H9 (cell line): ENCODE measurements at regions not wholly inside any gene's neighbourhood (a gene's known extent, or its start where the extent isn't known, plus 50 kb on each side); places are given as distances from the start of the nearest gene placed in this dataset.

Experiments used
- DNase-seq: peaks from one replicate; pipeline ENCODE4 v3.0.0-alpha.2; 2017
- H2AFZ ChIP-seq: one replicate; pipeline ENCODE4 v1.6.1; 2013; ENCODE audit warnings: mild to moderate bottlenecking, low read length, control low read depth, moderate library complexity
- H2AK5ac ChIP-seq: 2 replicates; pipeline ENCODE4 v1.6.1; 2013; ENCODE audit warnings: low read length, control low read depth, mixed read lengths; ENCODE audit not compliant: insufficient read length
- H2BK120ac ChIP-seq: one replicate; pipeline ENCODE4 v1.6.1; 2013; ENCODE audit warnings: low read depth, mild to moderate bottlenecking, low read length, control low read depth, inconsistent platforms; ENCODE audit not compliant: poor library complexity, severe bottlenecking
- H2BK12ac ChIP-seq: 2 replicates; pipeline ENCODE4 v1.6.1; 2013; ENCODE audit warnings: low read length, control low read depth, mixed read lengths, low read depth; ENCODE audit not compliant: insufficient read length
- H2BK15ac ChIP-seq: 2 replicates; pipeline ENCODE4 v1.6.1; 2013; ENCODE audit warnings: low read depth, low read length, control low read depth
- H2BK20ac ChIP-seq: one replicate; pipeline ENCODE4 v1.6.1; 2013; ENCODE audit warnings: low read depth, mild to moderate bottlenecking, low read length, control low read depth, inconsistent platforms; ENCODE audit not compliant: poor library complexity, severe bottlenecking
- H2BK5ac ChIP-seq: 2 replicates; pipeline ENCODE4 v1.6.1; 2013; ENCODE audit warnings: low read length, control low read depth, mixed read lengths; ENCODE audit not compliant: insufficient read length
- H3K14ac ChIP-seq: 2 replicates; pipeline ENCODE4 v1.6.1; 2013; ENCODE audit warnings: low read length, control low read depth; ENCODE audit not compliant: insufficient read depth
- H3K18ac ChIP-seq: 2 replicates; pipeline ENCODE4 v1.6.1; 2013; ENCODE audit warnings: low read depth, mild to moderate bottlenecking, mixed read lengths, low read length, control low read depth; ENCODE audit not compliant: insufficient read length
- H3K23ac ChIP-seq: 2 replicates; pipeline ENCODE4 v1.6.1; 2013; ENCODE audit warnings: low read length, control low read depth, mixed read lengths, low read depth; ENCODE audit not compliant: insufficient read length
- H3K23me2 ChIP-seq: 2 replicates; pipeline ENCODE4 v1.6.1; 2013; ENCODE audit warnings: low read depth, mild to moderate bottlenecking, mixed read lengths, low read length, control low read depth; ENCODE audit not compliant: insufficient read length, poor library complexity, severe bottlenecking
- H3K27ac ChIP-seq: 2 replicates; pipeline ENCODE4 v1.5.1; 2013; ENCODE audit warnings: low read length, control low read depth, mixed read lengths, low read depth; ENCODE audit not compliant: insufficient read length
- H3K27me3 ChIP-seq: 2 replicates; pipeline ENCODE4 v1.6.1; 2013; ENCODE audit warnings: low read length, control low read depth, inconsistent platforms; ENCODE audit not compliant: insufficient read depth
- H3K4ac ChIP-seq: 2 replicates; pipeline ENCODE4 v1.6.1; 2013; ENCODE audit warnings: low read depth, mild to moderate bottlenecking, control low read depth, inconsistent platforms, low read length, moderate library complexity
- H3K4me1 ChIP-seq: 2 replicates; pipeline ENCODE4 v1.6.1; 2013; ENCODE audit warnings: low read length, control low read depth, inconsistent platforms; ENCODE audit not compliant: insufficient read depth
- H3K4me2 ChIP-seq: 2 replicates; pipeline ENCODE4 v1.6.1; 2013; ENCODE audit warnings: low read length, control low read depth, mixed read lengths; ENCODE audit not compliant: insufficient read length, insufficient read depth
- H3K56ac ChIP-seq: 2 replicates; pipeline ENCODE4 v1.6.1; 2013; ENCODE audit warnings: low read depth, mild to moderate bottlenecking, mixed read lengths, low read length, control low read depth; ENCODE audit not compliant: insufficient read length
- H3K79me1 ChIP-seq: 2 replicates; pipeline ENCODE4 v1.6.1; 2013; ENCODE audit warnings: low read depth, mild to moderate bottlenecking, moderate library complexity, low read length, control low read depth, inconsistent platforms; ENCODE audit not compliant: insufficient read depth, poor library complexity, severe bottlenecking
- H3K79me2 ChIP-seq: 2 replicates; pipeline ENCODE4 v1.6.1; 2013; ENCODE audit warnings: low read length, control low read depth, inconsistent platforms; ENCODE audit not compliant: insufficient read depth
- H3K9ac ChIP-seq: 2 replicates; pipeline ENCODE4 v1.6.1; 2013; ENCODE audit warnings: low read length, control low read depth, mixed read lengths; ENCODE audit not compliant: insufficient read length; ENCODE audit errors: extremely low read depth
- H3K9me3 ChIP-seq: one replicate; pipeline ENCODE4 v1.6.1; 2013; ENCODE audit warnings: low read depth, low read length, inconsistent platforms; ENCODE audit not compliant: control insufficient read depth
- H3T11ph ChIP-seq: one replicate; pipeline ENCODE4 v1.6.1; 2013; ENCODE audit warnings: mild to moderate bottlenecking, low read length, control low read depth, inconsistent platforms
- H4K20me1 ChIP-seq: one replicate; pipeline ENCODE4 v1.6.1; 2013; ENCODE audit not compliant: control insufficient read depth, insufficient read length, insufficient read depth
- H4K5ac ChIP-seq: 2 replicates; pipeline ENCODE4 v1.6.1; 2013; ENCODE audit warnings: low read depth, mild to moderate bottlenecking, mixed read lengths, low read length, control low read depth; ENCODE audit not compliant: insufficient read length
- H4K8ac ChIP-seq: replicated peaks from 2 replicates; pipeline ENCODE4 v1.6.1; 2013; ENCODE audit warnings: low read length, control low read depth, mixed read lengths, low read depth; ENCODE audit not compliant: insufficient read length
- H4K91ac ChIP-seq: 2 replicates; pipeline ENCODE4 v1.6.1; 2013; ENCODE audit warnings: low read depth, mild to moderate bottlenecking, moderate library complexity, mixed read lengths, low read length, control low read depth; ENCODE audit not compliant: insufficient read length
- H3K27ac Mint-ChIP-seq, 3 experiments: 2 replicates in 2 of 3; 3 replicates in 1 of 3; pipeline ENCODE4 v1.8.0; 2020 to 2021; ENCODE audit warnings: mixed read lengths in 3 of 3, mild to moderate bottlenecking in 1 of 3, moderate library complexity in 1 of 3
- H3K27me3 Mint-ChIP-seq: 2 replicates; pipeline ENCODE4 v1.8.0; 2021; ENCODE audit warnings: low read depth, mild to moderate bottlenecking, moderate library complexity, mixed read lengths
- H3K36me3 Mint-ChIP-seq, 3 experiments: 2 replicates in 2 of 3; 3 replicates in 1 of 3; pipeline ENCODE4 v1.8.0; 2020 to 2021; ENCODE audit warnings: low read depth in 3 of 3, mixed read lengths in 3 of 3; ENCODE audit not compliant: insufficient read depth in 1 of 3
- H3K4me1 Mint-ChIP-seq, 2 experiments: 2 replicates each; pipeline ENCODE4 v1.8.0; 2020; ENCODE audit warnings: mixed read lengths in 2 of 2
- H3K4me3 Mint-ChIP-seq, 2 experiments: 2 replicates in 1 of 2; 3 replicates in 1 of 2; pipeline ENCODE4 v1.8.0; 2020 to 2021; ENCODE audit warnings: mild to moderate bottlenecking in 2 of 2, mixed read lengths in 2 of 2, moderate library complexity in 1 of 2
- H3K9me3 Mint-ChIP-seq, 2 experiments: 2 replicates in 1 of 2; 3 replicates in 1 of 2; pipeline ENCODE4 v1.8.0; 2020; ENCODE audit warnings: mild to moderate bottlenecking in 2 of 2, mixed read lengths in 2 of 2, moderate library complexity in 1 of 2
- WGBS: extraction: QIAGEN DNeasy Blood & Tissue Kit; methylation state at CpG from one replicate; pipeline ENCODE4 v1.1.7; 2013; ENCODE audit warnings: missing lambda C conversion rate, low lambda C conversion rate, mixed read lengths; ENCODE audit not compliant: insufficient read length; ENCODE audit errors: extremely low coverage; 5-methylcytosine and 5-hydroxymethylcytosine counted together
- TF ChIP-seq, protein P1 (sequence below): fragments of 200-600 bp; sonication (generic); conservative IDR thresholded peaks from 3 replicates; pipeline ENCODE4 v1.8.0; 2021; ENCODE audit warnings: antibody characterized with exemption, mild to moderate bottlenecking

DNA sequence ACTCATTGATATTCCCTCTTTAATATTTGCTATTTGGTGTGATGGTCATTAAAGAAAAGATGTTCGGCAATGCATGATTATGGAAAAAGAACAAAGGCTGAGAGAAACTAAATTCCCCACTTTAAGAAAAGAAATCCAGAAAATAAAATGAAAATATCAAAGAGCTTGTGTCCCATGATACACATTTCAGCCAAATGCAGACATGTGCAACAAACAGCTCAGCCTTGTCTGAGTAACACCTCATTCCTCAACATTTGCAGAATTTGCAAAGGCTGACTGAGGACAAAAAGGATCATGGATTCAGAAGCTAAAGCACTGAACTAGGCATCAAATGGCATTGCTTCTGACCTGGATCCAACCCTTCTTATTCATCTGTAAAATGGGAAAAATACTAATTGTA lies 281.0 kb downstream of the RAB28 start:
- no peaks in the 10 kb centered on the region for H4K20me1 ChIP-seq
- H3K14ac ChIP-seq, result no peak overlapping the region
- H2BK12ac ChIP-seq, result no peak overlapping the region
- Mint-ChIP-seq H3K27me3 (no peaks in the 10 kb centered on the region), H3K4me3 (no peak overlapping the region), H3K36me3 (no peaks in the 10 kb centered on the region), H3K9me3 (no peaks in the 10 kb centered on the region), H3K27ac (no peak overlapping the region), H3K4me1 (no peaks in the 10 kb centered on the region)
- H3K56ac ChIP-seq, result no peak overlapping the region
- H3K4ac ChIP-seq, result no peak overlapping the region
- TF ChIP-seq, protein P1, sequence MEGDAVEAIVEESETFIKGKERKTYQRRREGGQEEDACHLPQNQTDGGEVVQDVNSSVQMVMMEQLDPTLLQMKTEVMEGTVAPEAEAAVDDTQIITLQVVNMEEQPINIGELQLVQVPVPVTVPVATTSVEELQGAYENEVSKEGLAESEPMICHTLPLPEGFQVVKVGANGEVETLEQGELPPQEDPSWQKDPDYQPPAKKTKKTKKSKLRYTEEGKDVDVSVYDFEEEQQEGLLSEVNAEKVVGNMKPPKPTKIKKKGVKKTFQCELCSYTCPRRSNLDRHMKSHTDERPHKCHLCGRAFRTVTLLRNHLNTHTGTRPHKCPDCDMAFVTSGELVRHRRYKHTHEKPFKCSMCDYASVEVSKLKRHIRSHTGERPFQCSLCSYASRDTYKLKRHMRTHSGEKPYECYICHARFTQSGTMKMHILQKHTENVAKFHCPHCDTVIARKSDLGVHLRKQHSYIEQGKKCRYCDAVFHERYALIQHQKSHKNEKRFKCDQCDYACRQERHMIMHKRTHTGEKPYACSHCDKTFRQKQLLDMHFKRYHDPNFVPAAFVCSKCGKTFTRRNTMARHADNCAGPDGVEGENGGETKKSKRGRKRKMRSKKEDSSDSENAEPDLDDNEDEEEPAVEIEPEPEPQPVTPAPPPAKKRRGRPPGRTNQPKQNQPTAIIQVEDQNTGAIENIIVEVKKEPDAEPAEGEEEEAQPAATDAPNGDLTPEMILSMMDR, result no peak
- H3K27ac ChIP-seq, result no peak overlapping the region
- H4K8ac ChIP-seq, result no peak overlapping the region
- no peaks in the 10 kb centered on the region for H3K4me1 ChIP-seq
- no peak overlapping the region for H4K91ac ChIP-seq
- no peak overlapping the region for H2BK15ac ChIP-seq
- no peak overlapping the region for H3K9ac ChIP-seq
- no peak overlapping the region for H2BK120ac ChIP-seq
- H2AFZ ChIP-seq, result no peak overlapping the region
- no CpG with 5 or more reads among the region's 1 CpG for whole genome bisulfite sequencing
- no peak overlapping the region for H4K5ac ChIP-seq
- H3K18ac ChIP-seq, result no peak overlapping the region
- H3K27me3 ChIP-seq, result no peaks in the 10 kb centered on the region
- DNase-seq, result no peak
- H3K9me3 ChIP-seq, result no peaks in the 10 kb centered on the region
- no peak overlapping the region for H2AK5ac ChIP-seq
- no peak overlapping the region for H3K4me2 ChIP-seq
- no peaks in the 10 kb centered on the region for H3K23me2 ChIP-seq
- H2BK20ac ChIP-seq, result no peak overlapping the region
- no peaks in the 10 kb centered on the region for H3K79me2 ChIP-seq
- no peaks in the 10 kb centered on the region for H3K79me1 ChIP-seq
- H3T11ph ChIP-seq, result no peak overlapping the region
- H2BK5ac ChIP-seq, result no peak overlapping the region
- no peak overlapping the region for H3K23ac ChIP-seq
